SW480 (cell line): ENCODE measurements at regions not wholly inside any gene's neighbourhood (a gene's known extent, or its start where the extent isn't known, plus 50 kb on each side); places are given as distances from the start of the nearest gene placed in this dataset.
"Not testable (repeated sequence)": the region's sequence is repeated elsewhere in the genome, so short reads cannot be mapped to it uniquely, and the experiment has no call there.

Source experiments
- DNase-seq: peaks from one replicate; pipeline ENCODE4 v3.0.0-alpha.2; 2016; ENCODE audit warnings: low spot score

DNA sequence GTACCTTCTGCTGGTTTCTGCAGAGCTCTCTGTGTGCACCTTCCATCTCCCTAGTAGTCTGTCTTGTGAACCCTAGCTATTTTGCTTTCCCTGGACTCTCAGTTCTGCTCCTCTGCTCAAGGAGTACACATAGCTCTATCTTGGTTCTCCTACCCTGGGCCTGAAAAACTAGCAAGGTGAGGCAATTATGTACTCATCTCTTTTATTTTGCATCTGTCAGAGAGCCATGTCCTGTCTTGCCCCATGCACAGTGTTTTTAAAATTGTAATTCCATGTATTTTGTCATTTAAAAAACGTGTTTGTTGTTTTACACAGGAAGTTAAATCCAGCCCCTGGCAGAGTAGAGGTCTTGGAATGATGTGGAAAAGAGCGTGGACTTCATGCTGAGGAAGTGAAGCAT is 684.9 kb upstream of the CPEB2 start:
- DNase-seq, result no peak

DNA sequence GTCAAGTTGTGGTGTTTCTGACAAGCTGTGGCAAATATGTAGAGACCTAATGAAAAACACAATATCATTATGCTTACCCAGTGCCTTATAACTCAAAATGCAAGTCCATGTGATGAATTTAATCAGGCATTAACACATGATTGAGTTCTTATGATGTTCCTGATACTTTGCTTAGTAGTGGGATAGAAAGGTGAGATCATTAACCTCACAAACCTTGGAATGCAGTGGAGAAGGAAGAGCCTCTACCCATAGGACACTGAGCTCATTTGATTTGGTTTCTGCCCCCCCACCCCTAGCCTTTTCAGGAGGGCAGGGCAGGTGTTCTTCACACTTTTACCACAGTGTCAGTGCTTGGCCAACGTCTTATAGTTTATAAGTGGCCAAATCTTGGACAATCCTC is 683.6 kb upstream of the CPEB2 start:
- no peak for DNase-seq

DNA sequence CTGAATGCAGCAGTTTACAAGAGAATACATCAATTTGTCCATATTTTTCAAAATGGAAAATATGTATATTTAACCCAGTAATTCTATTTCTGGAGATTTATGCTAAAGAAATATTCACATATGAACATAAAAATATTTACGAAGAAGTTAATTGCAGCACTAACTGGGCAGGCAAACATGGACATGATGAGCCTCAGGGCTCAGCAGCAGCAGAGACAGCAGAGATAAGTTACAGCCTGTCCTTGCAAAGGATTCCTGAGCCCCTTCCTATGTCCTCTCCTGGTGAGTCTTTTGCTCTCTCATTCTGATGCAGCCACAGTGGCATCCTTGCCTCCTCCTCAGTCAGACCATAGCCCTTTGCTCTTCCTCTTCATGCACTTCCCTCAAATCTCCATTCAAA is 680.6 kb upstream of the CPEB2 start:
- DNase-seq, result no peak

DNA sequence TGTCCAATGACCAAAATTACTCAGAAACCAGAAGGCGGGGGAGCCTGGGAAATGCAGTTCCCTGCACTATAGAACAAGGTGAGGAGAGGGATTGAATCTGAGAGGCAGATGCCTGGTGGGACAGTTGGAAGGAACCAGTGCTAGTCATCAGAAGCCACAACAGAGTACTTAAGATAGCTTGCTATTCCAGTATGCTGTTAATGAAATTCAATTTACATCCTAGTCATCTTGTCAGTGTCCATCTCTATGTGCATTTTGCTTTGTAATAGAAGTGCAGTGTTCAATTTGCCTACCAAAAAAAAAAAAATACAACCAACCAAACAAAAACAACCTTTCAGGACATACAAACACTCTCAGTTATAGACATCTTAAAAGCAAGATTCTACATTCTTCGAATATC is 679.1 kb upstream of the CPEB2 start:
- no peak for DNase-seq

DNA sequence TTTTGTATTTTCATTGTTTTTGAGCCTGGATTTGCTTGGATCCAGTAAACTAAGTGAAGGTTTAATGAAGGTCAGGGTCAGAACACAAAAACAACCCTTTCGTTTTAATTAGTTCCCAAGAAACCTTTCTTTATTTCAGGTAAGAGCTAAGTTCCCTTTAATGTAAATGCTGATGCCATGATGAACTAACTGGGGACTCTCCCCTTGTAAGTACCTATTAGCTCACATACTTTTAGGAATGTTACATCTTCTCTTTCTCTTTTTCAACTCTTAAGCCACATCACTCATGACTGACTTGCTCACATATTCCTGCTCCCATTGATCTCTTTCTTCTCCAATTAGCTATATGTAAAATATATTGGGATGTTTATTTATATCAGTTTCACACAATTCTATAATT is 673.1 kb upstream of the CPEB2 start:
- no peak for DNase-seq

DNA sequence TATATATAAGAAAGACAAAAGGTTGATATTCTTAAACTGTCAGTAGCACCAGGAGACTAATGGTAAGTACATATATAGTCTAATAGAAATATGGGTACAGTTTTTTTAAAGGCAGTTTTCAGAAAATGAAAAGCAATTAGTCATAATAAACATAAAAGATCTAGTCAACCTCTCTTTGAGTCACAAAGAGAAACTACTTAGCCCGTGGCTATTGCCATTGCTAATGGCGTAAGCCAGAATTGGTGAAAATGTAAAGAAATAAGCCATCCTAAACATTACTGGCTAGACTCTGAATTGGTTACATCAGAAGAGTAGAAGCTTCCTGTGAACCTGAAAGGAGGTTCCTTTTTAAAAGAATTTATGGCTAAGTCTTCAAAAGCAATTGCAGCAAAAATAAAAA is 668.7 kb upstream of the CPEB2 start:
- no peak for DNase-seq

DNA sequence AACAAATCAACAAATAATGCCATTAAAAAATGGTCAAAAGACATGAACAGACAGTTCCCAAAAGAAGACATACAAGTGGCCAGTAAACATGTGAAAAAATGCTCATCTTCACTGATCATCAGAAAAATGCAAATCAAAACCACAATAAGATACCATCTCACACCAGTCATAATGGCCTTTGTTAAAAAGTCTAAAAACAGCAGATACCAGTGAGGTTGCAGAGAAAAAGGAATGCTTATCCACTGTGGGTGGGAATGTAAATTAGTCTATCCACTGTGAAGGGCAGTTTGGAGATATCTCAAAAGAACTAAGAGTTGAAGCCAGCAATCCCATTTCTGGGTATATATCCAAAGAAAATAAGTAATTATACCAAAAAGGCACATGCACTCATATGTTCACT is 668.1 kb upstream of the CPEB2 start:
- DNase-seq, result no peak

DNA sequence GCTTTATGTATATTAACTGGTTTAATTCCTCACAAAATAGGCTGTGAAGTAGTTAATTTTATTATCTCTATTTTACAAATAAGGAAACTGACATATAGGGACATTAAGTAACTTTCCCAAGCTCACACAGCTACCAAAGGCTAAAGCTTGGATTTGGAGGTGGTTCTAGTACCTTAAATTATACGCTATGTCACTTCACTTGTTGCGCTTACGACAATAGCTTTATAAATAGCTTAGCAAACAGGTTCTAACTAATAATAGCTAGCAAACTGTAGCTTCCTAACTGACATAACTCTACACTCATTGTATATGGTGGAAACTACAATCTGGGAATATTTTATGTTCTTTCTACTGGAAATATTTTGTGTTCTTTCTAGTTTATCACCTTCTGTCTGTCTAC is 666.4 kb upstream of the CPEB2 start:
- DNase-seq, result no peak

DNA sequence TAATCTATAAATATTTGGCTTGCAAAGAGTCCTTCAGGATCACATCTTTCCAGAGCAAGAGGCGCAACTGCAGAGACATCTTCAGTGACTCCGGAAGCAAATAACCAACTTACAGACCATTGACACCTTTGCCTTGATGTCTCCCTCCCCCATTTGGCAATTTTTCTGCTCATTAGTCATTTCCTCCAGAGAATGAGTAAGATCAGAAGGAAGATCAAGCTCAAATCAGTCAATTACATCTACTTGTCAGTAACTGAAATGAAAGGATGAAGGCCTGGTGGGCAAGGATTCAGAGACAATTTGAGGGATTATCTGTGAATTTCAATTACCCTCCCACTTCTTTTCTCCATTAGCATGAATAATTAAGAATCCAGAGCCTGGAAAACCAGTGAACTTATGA is 665.6 kb upstream of the CPEB2 start:
- no peak for DNase-seq

DNA sequence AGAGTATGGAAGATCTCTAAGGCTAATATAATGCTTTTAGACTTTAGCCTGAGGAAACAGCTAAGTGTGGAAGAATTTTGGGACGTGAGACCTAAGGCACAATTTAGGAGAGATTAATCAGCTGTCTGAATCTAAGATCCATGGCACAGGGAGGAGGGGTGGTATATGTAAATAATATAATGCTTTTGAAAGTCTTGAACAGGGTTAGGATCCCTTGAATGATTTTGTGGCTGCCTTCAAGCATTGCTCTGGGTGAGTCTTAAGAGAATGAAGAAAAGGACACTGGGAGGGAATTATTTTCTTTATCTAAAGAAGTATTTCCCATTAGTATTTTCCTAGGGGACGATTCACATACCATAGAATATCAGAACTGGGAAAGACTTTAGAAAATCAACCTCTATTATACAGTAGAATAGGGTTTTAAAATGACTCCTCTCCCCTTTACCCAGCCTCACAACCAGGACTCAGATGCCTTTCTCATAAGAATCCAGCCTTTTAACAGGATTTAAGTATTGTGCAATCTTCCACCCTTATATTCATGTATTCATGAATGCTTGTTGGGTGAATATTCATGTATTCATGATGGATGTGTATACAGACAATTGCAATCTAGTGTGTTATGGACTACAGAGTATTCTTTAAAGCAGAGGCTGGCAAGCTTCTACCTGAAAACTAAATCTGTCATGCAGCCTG is 664.2 kb upstream of the CPEB2 start:
- no peak for DNase-seq

DNA sequence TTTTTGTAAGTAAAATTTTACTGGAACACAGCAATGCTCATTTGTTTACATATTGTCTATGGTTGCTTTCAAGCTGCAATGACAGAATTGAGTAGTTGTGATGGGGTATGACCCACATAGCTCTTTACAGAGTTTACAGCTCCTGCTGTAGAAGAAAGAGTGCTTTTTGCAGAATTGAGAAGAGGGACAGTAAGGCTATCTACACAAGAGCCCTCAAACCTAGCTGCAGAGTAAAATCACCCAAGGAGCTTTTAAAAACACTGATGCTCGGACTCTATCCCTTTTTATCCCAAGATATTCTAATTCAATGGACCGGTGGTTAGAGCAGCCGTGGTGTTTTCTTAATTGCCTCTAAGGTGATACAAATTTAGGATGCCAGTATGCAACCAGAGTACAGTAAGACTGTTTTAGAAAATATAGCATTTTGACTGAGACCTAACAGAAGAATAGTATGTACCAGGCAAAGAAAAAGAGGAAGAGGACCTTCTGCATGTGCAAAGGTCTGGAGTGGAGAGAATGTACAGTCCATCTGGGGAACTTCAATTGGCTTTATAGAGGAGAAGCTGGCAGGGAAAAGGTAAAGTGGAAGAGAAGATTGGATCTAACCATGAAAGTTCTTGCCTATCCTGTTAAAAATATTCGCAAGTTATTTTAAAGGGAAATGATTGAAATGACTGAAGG is 663.6 kb upstream of the CPEB2 start:
- DNase-seq, result no peak

DNA sequence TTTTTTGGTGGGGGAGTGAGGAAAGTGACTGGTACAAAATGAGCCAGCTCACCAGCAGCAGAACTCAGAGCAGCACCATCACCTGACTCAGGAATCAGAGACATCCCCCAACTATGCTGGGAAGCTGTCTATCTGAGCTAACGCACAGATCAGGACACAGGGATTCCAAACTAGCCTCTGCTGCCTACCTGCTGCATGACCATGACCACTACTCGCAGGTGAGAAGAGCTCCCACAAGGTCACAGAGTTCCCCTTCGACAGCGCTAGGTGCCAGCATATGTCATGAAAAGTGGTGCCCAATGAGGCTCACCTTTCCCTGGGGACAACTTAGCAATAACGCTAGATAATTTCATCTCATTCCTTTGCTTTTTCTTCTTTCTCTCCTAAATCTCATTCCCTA is 662.6 kb upstream of the CPEB2 start:
- DNase-seq, result no peak

DNA sequence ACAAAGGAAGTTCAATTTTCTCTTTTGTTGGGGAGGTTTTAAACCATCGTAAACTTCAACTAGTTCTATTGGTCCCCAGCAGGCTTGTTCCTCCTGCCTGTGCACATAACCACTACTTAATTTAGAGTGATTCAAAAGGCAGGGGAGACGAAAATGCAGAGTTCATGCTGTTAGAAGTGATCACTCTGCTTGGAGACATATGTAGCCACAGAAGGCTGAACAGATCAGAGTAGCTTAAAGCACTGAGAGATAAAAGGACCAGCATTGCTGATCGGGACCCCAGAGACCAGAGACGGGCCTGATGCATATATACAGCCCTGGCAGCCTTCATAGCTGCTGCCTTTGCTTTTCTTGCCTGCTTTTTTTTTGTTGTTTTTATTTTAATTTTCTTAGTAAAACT is 662.0 kb upstream of the CPEB2 start:
- DNase-seq, result no peak

DNA sequence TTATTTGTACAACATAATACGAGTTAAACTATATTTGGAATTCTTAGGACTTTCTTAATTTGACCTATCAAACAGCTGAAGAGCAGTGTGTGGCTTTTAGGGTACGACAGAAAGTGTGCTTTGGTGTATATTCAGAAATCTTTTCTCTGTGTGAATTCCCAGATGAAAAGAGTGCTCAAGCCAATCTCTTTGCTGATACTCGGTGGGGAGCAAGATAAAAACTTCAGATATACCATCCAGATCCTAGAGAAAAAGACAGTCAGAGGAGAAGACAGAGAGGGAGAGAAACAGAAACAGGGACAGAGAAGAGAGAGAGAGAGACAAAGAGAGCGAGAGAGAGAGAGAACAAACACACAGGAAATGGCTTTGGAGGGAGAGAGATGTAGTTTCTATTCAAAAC is 658.3 kb upstream of the CPEB2 start:
- DNase-seq, result no peak

DNA sequence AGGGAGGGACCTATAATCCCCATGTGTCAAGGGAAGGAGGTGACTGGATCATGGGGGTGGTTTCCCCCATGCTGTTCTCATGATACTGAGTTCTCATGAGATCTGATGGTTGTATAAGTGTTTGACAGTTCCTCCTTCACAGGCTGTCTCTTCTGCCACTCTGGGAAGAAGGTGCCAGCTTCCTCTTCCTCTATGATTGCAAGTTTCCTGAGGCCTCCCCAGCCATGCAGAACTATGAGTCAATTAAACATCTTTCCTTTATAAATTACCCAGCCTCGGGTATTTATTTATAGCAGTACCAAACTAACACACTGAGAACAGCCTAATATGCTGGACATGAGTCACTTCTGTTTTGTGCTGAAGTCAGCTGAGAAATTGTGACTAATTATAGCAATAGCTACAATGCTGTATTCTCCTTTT is 656.9 kb upstream of the CPEB2 start:
- DNase-seq, result no peak

DNA sequence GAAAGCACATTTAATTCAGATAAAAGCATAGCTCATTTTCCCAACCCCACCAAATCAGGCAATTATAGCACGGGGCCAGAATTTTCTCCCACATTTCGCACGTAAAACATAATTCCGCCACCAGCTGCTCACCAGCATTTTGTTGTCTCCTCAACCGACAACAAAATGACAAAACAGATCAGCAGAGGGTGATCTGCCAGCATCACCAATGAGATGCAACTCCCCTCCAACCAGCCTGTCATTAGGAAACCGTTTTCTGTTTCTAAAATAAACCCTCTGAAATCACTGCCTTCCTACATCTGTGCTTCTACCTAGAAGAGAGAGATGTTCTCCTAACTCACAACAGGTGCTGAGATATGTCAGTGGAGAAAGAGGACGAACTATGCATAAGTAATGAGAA is 654.8 kb upstream of the CPEB2 start:
- DNase-seq, result no peak

DNA sequence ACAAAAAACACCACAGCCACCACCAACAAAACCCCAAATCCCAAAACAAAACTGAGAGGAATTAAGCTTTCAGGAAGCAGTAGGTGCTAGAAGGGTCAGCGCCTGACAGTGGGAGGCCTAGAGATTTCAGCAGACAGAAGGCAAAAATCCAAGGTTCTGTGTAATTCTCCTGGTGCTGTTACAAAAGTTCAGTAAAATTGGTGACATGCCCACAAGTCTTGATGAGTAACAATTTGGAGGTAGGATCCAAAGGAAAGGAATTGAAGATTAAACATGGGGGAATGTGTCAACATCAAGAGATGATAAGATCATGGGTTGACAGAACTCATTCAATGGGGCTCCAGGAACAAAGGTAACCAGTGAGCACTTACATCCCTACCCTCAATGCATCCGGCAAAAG is 653.8 kb upstream of the CPEB2 start:
- DNase-seq, result no peak

DNA sequence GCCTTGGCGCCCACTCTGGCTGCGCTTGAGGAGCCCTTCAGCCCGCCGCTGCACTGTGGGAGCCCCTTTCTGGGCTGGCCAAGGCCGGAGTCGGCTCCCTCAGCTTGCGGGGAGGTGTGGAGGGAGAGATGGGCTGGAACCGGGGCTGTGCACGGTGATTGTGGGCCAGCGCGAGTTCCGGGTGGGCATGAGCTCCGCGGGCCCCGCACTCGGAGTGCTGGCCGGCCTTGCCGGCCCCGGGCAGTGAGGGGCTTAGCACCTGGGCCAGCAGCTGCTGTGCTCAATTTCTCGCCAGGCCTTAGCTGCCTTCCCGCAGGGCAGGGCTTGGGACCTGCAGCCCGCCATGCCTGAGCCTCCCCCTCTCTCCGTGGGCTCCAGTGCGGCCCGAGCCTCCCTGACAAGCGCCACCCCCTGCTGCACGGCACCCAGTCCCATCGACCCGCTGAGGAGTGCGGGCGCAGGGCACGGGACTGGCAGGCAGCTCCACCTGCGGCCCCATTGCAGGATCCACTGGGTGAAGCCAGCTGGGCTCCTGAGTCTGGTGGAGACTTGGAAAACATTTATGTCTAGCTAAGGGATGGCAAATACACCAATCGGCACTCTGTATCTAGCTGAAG is 643.6 kb upstream of the CPEB2 start:
- DNase-seq, result not testable (repeated sequence)

DNA sequence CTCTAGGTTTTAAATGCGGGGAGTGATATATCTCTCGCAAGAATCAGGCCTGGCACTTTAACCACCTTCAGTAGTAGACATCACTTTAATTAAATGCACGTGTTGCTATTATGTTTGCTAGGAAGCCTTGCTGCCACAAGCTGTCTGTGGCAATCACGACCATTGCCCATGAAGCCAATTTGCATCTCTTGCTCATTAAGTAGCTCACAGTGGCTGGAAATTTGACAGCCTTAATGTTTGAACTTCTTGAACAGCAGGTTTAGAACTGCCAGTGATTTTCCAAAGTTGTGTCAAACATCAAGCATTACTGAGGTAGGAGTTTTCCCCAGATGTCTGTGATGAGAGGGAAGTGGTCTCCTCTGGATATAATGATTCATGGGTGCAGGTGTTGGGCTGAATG is 642.3 kb upstream of the CPEB2 start:
- no peak for DNase-seq

DNA sequence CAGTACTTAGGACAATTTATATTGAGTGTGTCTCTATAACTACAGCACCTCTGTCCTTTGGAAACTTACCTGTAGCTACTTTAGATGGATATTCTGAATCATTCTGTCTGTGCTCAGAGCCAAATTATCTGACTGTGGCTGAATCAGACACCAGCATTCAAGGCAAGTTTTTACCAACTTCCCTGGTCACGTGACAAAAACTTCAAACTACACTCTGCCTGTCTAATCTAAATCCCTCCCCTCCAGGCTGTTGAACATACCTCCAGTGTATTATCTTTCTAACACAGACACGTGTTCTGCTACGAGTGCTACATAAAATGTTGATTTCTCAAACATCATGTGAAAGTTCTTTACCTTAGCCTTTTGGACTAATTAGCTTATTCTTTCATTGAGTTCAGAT is 641.2 kb upstream of the CPEB2 start:
- DNase-seq, result no peak

DNA sequence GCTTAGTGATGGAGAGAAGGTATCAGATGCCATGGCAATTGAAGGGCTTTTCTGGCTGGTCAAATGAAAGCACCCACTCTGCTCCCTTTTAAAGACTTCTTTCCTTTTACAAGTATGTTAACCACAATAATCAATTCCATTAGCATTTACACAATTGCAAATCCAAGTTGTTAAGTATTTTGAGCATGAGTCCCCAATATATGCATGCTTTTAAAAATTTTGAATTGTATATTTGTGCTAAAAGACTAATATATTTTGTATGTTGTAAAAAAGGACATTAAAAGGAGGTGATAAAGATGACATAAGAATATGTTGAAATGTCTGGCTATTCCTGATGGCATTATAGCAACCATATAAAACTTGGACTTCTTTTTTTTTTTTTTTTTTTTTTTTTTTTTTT is 639.9 kb upstream of the CPEB2 start:
- DNase-seq, result no peak

DNA sequence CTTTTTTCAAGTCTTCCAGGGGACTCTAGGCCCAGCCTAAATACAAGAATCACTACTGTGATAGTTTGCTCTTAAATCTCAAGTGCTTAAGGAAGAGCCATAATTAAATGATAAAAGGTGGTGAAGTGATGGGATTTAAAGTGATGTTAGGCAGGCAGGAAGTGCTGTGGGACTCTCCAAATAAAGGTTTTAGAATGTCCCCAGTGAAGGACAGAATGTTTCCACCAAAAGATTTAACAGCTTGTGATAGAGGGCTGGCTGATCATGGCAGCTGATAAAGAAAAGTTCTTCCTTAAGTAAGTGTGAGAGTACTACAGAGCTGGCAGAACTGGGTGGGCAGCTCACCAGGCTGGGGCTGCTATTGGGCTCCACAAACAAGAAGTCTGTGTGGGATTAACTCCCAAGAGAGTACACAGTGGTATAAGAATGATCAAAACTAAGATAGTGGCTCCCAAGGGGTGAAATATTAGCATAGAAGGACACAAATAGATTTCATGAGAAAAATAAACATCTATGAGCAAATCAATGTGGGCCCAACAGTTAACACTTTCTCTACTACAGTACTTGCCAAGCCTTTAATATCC is 637.2 kb upstream of the CPEB2 start:
- DNase-seq, result no peak

DNA sequence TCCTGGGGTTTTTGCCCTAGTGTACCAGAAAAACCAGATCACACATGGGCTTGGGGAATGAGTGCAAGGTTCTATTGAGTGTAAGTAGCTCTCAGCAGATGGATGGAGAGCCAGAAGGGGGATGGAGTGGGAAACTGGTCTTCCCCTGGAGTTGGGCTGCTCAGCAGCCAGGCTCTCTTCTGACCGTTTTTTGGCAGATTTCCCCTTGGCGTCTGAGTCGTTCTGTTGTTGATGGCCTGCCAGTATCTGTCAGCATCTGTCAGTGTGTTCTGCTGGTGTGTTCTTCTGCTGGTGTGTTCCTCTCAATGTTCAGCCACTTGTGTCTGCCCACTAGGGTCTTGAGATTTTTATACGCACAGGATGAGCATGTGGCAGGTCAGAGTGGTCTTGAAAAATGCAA is 633.9 kb upstream of the CPEB2 start:
- DNase-seq, result no peak
